GM04504 (cell line): ENCODE measurements at regions not wholly inside any gene's neighbourhood (a gene's known extent, or its start where the extent isn't known, plus 50 kb on each side); places are given as distances from the start of the nearest gene placed in this dataset.
"Not testable (repeated sequence)": the region's sequence is repeated elsewhere in the genome, so short reads cannot be mapped to it uniquely, and the experiment has no call there.

Experiments
- DNase-seq: peaks from one replicate; pipeline ENCODE4 v3.0.0-alpha.2; 2012; ENCODE audit warnings: low read depth

DNA sequence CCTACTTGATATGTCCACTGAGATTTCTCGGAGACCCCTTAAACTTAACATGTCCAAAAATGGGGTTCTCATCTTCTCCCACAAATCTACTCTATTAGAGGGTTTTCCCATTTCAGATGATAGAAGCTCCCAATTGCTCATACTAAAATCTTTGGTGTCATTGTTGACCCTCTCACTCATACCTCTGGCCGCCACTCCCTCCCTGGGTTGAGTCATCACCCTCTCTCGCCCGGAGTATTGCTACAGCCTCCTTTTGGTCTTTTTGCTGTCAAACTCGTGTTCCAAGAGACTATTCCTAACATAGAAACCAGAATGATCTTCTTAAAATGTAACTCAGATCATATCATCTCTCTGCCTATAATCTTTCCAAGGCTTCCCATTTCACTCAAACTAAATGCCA is 91.0 kb upstream of the GNAQ start:
- no peak for DNase-seq

DNA sequence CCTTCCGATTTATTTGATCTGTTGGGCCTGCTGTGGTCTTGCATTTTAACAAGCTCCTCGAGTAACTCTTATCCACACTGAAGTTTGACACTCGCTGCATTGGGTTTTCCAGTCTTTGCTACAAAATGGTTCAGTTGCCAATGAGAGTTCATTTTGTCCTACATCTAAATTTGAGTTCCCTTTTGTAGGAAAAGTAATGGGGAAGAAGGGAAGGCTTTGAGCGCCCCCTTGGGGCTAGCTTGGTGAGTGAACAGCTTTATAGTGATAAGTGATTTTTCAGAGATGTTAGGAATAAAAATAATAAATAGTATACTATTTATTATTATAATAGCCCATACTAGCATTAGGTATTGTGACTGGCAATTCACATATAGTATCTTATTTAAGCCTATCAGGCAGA is 89.9 kb upstream of the GNAQ start:
- DNase-seq: peak; percentile 27

DNA sequence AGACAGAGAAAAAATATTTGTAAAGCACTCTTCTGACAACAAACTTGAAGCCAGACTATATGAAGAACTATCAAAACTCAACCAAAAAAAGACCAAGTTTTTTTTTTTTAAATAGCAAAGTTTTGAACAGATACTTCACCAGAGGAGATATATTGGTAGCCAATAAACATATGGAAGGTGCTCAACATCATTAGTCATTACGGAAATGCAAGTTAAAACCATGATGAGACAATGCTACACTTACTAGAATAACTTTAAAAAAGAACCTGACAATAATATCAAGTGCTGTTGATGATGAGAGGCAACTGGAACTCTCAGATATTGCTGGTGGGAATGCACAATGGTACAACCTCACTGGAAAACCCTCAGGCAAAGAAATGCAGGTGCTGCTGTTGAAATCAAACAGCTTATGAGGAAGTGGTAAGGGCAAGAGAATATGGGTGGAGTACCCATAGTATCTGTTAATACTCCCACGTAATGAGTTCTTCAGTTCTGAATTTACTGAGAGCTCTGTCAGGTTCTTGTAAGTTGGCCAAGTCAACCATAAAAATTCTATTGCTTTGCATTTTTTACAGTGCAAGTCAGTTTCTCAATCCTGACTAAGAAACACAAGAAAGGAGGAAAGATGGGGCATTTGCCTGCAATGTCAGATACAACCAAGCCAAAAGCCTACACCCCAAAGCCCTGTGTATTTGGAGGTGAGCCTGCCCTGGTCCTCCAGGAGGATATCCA is 87.3 kb upstream of the GNAQ start:
- peak; percentile 64 for DNase-seq

DNA sequence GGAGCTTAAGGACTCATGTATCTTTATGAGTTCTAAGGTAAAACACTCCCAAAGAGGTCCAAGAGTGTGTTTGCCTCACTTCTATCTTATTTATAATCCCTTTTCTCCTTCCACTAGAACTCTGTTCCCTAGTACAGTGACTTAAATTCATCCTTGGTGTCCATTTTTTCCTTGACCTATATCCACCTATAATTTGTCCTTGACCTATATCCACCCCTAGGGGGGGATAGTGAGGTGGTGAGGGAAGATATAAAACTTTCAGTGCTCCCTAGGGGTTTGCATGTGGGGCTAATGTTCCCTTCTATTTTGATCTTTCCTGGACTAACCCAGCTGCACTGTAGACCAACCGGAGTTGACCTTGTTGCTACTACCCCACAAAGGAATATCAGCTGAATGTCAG is 83.5 kb upstream of the GNAQ start:
- DNase-seq: no peak

DNA sequence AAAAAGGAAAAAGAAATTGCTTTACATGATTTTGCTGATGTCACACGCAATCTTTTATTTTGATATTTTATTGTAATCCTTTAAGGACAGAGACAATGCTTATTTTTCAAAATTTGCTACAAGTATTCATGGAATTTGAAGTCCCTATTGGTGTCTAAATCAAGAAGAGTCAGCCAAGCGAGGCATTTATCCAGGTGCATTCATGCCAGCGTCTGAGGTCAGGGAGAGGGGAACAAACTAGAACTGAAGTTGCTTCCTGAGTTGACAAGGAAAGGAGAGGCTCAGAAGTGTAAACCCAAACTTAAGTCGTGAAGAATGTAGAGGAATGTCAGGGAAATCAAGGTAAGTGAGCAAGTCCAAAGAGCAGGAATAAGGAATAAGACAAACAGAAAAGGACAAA is 83.0 kb upstream of the GNAQ start:
- DNase-seq: no peak

DNA sequence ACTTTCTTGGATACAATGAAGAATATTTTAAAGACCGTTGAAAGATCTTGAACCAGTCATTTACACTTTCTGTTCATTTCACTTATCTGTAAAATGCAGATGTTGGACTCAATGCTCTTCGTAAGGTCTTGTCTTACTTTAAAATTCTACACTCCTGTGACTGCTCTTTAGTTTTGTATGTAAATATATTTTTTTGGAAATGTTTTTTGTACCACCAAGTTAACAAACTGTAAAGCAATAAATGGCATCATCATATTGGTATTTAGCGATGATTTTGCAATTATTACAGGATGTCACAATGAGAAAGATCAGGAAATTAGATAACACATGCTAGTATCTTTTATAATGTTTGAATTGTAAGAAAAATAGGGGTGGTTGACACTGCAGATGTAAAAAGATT is 80.8 kb upstream of the GNAQ start:
- no peak for DNase-seq

DNA sequence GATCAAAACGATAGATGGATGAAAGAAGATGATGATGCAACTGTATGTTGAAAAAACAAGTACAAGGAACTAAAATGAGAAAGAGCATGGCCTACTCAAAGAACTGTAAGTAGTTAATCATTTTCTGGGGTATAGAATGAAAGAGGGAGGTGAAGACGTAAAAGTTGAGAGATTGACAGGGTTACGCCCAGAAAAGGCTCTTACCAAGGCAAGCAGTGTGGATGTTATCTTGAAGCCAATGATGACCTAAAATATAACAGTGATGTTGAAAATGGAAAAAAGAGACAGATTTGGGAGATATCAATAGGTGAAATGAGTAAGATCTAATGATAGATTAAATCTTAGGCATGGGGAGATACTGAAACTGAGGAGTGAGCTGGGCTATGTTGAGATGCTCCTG is 80.4 kb upstream of the GNAQ start:
- DNase-seq: no peak

DNA sequence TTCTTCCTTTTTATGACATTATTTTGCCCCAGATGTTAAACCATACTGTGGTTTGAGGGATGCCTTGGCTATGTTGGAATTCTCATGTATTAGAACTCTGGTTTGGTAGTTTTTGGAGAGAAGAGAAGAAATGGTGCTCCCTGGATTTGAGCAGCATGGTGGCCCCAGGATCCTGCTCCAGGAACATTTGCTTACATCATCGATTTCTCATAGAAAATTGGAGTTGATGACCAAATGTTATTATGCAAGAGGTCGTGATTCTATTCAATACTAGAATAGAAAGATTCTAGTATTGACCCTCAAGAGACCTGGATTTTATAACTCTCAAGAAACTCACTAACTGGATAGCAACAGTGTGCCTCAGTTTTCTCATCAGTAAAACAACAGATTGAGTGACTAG is 77.5 kb upstream of the GNAQ start:
- DNase-seq: no peak

DNA sequence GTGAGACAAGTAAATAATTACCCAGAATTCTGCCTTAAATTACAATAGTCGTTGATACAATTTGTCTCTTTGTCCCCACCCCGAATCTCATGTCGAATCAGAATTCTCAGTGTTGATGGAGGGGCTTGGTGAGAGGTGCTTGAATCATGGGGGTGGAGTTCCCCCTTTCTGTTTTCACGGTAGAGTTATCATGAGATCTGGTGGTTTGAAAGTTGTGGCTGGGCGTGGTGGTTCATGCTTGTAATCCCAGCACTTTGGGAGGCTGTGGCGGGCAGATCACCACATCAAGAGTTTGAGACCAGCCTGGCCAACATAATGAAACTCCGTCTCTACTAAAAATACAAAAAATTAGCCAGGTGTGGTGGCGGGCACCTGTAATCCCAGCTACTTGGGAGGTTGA is 75.0 kb upstream of the GNAQ start:
- DNase-seq: not testable (repeated sequence)

DNA sequence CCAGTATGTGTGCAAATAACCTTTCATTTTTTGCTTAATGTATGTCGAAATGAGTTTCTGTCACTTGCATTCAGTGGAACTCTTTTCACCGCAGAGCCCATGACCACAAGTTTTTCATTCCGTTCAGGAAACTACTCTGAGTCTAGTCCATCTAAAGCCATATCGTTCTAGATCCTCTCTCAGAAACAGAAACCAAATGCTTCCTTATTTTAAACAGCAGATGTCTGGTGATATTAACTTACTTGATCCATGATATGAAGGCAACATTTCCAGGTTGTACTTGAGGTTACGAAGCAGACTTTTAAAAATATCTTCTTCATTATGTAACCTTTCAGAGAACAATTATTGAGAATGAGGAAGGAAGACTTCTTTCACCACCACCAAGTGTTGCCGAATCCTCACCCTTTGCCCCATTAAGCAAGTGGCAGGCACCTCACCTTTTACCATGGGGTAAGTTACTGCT is 72.4 kb upstream of the GNAQ start:
- no peak for DNase-seq

DNA sequence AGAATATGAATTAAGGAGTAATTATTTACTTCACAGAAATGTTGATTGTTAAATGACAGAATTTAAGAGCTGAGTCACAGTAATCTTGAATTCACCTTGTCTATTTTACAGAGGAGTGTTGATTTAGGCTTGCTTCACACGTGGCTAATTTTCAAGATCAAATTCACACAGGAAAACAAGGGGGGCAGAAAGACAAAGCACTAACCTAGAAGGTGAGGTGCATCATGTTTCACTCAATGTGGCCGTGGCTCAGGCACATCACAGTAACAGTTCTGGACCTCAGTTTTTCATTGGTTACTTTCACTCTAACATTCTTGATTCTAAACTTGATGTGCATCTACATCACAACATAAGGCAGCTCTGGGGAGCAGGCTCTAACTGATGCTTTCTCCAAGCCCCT is 69.6 kb upstream of the GNAQ start:
- no peak for DNase-seq

DNA sequence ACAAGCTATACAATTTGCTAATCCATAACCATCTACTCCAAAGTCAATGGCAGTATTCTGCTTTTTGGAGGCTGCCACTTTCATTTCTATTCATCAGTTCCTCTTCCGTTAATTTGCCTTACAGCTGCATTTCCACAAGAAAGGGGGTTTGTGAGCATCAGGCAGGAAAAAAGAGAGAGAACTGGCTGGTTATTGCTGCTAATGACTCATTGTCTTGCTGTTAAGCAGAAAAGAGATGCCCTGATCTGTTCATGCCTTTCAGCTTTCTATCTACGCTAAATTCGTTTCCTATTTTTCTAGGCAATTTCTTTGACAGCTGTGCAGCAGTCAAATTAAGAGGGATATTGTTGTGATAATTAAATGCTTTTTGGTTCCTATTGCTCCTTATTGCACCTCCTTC is 65.9 kb upstream of the GNAQ start:
- no peak for DNase-seq

DNA sequence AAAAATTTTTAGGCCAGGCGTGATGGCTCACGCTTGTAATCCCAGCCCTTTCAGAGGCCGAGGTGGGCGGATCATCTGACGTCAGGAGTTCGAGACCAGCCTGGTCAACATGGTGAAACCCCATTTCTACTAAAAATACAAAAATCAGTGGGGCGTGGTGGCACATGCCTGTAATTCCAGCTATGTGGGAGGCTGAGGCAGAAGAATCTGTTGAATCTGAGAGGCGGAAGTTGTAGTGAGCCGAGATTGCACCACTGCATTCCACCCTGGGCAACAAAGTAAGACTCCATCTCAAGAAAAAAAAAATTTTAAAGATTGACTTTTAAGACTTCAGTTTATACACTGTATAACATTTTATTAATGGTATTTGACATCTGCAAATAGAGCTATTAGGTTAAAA is 60.1 kb upstream of the GNAQ start:
- no peak for DNase-seq

DNA sequence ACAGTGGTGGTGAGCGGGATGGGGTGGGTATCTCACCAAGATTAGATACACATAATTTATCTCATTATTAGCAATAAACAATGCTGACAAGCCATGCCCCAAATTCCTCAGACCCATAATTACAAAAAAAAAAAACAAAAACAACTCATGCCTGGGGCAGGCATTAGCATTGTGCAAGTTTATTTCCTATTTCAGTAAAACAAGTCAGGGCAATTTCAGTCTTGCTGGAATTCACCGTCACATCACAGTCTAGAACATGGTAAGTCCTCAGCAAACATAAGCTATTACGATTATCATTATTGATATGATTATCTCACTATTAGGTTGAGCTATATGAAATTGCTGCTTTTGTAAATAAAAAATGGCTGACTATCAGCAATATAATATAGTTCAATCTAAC is 57.5 kb upstream of the GNAQ start:
- DNase-seq: no peak

DNA sequence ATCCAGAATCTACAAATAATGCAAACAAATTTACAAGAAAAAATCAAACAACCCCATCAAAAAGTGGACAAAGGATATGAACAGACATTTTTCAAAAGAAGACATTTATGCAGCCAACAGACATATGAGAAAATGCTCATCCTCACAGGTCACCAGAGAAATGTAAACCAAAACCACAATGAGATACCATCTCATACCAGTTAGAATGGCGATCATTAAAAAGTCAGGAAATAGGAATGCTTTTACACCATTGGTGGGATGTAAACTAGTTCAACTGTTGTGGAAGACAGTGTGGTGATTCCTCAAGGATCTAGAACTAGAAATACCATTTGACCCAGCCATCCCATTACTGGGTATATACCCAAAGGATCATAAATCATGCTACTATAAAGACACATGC is 56.6 kb upstream of the GNAQ start:
- DNase-seq: not testable (repeated sequence)
